HG02870 (cell line): ENCODE measurements at regions not wholly inside any gene's neighbourhood (a gene's known extent, or its start where the extent isn't known, plus 50 kb on each side); places are given as distances from the start of the nearest gene placed in this dataset.
"Not testable (repeated sequence)": the region's sequence is repeated elsewhere in the genome, so short reads cannot be mapped to it uniquely, and the experiment has no call there.

Source experiments
- ATAC-seq: cut with Tn5 transposase; IDR thresholded peaks from one replicate; pipeline ENCODE4 v1.9.1; 2021; ENCODE audit warnings: mild to moderate bottlenecking, moderate library complexity; ENCODE audit not compliant: unreplicated experiment

DNA sequence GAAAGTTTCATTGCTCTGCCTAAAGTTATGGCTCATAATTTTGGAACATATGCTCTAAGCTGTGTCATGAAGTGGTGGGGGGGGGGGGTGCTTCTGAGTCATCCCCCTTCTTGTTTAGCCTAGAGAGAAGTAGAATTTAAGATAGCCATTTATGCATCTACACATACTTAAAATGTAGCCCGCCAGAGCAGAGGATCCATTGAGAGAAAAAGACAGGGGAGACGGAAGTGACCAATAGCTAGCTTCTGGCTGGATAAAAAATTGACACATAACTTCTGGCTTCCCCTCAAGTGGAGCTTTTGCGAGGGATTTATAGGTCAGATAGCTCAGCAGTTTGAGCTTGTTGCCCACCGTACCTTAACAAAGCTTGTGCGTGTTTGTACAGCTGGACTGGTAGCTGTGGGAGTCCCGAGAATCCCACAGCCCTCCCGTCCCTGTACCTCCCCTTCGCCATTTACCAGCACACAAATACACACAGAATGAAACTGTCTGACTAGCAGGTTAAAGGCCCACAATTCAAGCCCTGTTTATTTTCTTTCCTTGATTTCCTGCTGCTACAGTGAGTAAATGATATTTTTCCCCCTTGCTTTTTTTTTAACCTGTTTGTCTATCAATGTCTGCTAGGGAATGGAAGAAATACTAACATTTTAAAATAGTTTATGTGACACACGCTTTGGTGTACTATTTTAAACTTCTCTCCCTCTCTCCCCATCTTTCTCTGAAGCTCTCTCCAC lies 232.6 kb upstream of the FERD3L start:
- ATAC-seq: no peak

- no peak for ATAC-seq
Measured at GRCh38 chr7:19376538-19376937, 231.3 kb upstream of the FERD3L start.

- ATAC-seq: no peak
Measured at GRCh38 chr7:19375976-19376375, 230.8 kb upstream of the FERD3L start.

DNA sequence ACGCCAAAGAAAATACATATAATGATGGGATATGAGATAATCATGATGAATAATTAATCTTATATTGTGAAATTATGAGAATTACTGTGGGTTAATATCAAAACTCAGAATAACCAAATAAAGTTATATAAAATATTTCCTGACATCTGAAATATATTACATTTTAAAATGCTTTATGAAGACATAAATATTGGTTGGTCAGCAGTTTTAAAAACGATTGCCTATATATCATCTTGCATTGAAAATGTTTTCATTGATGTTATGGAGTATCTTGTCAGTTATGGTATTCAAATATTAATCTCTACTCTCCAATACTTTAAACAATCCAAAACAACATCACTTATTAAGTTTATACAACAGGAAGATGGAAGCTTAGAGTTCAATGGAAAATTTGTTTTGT lies 228.1 kb upstream of the FERD3L start:
- no peak for ATAC-seq

DNA sequence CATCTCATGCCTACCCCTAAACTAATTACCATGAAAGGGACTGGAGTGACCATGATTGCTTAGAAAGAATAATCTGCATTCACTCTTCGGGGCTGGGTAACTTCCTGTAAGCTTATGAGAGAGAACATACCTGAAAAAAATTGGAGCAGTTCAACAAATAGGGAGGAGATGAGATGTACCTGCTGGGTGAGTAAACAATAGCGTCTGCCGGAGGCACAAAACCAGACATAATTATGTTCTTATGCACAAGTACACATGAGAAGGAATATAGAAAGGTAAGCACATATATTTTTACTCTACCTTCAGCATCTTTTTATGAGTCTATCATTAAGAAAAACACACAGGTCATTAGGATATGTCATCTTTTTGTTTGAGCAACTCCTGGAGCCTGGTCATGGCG lies 224.6 kb upstream of the FERD3L start:
- no peak for ATAC-seq

DNA sequence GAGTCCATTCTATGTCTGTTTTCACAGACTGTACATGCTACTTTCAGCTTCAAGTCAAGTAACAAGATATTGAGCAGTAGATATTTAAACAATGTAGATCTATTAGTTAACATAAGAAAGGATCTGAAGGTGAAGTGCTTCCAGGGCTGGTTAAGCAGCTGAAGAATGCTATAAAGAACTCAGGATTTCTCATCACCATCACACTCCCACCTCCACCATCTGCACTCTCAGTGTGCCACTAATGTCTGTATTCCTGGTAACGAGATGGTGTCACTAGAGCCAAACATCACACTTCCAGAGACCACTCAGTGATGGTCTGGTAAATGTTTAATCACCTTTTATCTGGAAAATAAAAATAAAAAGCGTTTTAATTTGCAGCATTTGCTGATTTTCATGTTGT lies 224.0 kb upstream of the FERD3L start:
- ATAC-seq: no peak

DNA sequence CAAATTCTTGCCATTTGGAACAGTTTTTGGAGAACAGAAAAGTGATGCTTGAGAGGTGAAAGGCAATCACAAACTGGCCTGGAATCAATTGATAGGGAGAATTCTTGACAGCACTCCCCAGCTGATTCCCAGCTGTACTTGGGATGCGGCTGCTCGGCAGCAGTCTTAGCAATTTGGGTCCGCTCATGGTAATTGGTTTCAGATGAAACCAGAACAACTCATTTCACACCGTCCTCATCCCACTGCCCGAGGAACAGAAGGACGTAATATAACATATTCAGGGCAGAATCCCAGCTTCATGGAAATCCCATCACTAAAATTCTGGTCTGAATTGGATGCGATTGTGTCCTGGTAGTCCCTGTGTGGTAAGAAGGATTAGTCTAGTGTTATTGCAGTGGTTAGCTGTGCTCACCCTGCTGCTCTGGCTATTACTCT lies 223.3 kb upstream of the FERD3L start:
- no peak for ATAC-seq

DNA sequence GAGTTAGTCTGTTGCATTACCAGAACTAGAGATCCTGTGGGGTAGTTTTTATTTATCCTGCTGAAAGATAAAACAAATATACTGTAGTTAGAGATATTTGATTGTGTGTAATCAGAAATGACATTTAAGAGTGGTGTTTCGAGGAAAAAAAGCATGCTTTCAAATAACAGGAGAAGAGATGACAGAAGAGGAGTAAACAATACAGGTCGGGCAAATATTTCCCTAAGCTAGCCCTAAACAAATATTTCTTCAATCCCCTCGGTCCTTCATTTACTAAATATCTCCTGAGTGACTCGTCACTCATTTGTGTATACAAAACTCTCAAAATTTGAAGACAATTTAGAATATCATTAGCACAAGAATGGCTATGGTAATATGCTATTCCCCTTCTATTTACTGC lies 219.7 kb upstream of the FERD3L start:
- ATAC-seq: no peak

DNA sequence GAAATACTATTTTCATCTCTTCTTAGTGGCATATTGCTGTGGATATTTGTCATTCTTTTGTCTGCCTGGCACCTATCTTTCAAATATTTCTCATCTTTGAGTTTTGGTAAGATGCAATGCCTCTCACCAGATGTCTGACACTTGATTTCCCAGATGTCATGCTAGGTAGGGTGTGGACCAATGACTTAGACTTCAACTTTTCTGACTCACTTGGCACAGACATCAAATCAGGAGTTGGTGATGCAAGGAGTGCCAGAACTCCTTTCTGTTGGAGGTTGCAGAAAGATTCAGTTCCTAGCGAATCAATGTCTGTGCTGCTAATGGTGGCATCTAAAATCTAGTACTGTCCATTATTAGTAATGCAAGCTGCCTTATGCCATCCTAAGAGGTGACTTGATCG lies 216.9 kb upstream of the FERD3L start:
- ATAC-seq: no peak

DNA sequence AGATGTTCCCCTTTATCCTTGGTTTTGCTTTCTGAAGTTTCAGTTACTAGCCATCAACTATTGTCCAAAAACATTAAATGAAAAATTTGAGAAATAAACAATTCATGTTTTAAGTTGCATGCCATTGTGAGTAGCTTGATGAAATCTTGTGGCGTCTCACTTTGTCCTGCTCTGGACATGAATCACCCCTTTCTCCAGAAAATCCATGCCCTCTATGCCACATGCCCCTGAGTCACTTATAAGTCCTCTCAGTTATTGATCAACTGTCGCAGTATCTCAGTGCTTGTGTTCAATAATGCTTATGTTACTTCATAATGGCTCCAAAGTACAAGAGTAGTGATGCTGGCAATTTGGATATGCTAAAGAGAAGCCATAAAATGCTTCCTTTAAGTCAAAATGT lies 208.0 kb upstream of the FERD3L start:
- ATAC-seq: no peak

DNA sequence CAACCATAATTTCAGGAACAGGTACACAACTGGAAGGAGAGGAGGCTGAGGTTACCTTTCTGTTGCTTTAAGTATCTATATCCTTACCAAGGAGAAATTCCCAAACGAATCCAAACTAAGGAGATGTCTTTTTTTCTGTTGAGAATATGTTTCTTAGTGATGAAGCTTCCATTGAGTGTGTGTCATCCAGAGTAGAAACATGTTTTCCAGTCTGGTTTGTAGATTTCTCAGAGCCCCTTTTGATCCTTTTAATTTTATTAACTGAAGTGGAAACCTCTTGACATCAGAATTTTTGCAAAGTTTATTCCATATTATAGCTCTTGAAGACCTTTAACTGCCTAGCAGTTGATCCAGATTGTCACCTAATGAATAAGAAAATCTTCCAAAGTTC lies 207.1 kb upstream of the FERD3L start:
- no peak for ATAC-seq

DNA sequence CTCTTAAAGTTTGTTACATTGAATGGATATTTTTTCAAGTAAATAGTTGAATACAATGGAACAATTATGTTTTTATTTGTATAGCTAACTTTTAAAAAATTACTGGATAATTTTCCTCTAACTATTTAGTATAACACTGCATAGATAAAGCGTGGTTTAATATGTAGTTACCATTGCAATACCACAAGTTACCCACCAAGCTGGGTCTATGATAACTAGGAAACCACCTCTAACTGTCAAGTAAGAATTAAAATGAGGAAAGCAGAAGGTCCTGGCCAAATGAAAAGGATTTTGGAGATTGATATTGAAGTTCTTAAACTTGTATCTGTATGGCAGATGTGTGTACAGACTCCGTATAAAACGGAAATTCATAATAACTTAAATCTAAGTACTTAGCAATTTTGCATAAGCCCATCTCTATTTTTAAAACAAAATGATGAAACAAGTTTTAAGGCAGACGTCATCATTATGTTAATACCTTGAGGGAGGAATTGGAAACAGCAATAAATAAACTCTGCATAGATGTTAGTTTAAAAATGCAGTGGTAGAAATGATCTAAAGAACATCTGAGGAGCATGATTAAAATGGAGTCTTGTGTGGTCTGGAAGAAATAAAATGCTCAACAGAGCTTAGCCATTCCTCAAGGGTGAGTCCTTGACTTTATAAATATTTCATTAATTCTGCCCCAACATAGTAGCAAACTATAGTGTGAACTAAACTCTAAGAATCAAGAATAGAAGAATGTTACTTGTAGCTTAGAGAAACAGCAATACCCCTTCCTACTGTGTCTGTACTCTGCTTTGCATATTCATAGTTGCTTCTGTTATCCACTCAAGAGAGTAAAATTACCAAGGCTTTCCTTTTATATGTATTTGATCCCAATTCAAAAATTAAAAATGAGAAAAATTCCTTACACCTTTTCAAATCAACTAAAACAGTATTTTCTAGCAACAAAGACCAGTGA lies 206.4 kb upstream of the FERD3L start:
- ATAC-seq: no peak

DNA sequence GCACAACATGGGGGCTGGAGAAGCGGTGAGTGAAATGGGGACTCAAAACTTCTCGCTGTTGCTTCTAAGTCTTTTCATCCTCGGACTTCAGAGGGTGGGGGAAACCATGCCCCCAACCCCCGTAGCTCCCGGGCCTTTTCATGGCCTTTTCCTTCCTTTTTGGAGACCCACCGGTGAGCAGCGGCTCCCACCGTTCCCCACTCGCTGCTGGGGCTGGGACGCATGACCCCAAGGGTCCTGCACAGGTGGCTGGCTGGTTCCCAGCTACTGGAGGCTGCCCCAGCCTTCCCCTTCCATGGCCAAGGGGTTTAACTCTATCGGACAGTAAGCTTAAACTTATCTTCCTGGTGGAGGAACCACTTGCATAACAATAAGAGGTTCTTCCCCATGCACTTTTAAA lies 194.3 kb upstream of the FERD3L start:
- no peak for ATAC-seq

DNA sequence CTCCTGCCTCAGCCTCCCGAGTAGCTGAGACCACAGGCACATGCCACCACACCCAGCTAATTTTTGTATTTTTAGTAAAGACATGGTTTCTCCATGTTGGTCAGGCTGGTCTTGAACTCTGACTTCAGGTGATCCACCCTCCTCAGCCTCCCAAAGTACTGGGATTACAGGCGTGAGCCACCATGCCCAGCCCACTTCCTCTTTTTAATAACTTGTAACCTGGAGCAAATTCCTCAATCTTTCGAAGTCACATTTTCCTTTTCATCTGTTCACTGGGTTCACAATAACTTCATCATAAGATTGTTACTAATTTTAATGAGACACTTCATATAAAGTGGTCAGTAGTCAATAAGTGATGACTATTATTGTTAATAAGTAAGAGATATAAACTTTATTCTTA lies 193.3 kb upstream of the FERD3L start:
- ATAC-seq: not testable (repeated sequence)

GRCh38 chr7:19336836-19337383 lies 191.7 kb upstream of the FERD3L start:
- no peak for ATAC-seq

DNA sequence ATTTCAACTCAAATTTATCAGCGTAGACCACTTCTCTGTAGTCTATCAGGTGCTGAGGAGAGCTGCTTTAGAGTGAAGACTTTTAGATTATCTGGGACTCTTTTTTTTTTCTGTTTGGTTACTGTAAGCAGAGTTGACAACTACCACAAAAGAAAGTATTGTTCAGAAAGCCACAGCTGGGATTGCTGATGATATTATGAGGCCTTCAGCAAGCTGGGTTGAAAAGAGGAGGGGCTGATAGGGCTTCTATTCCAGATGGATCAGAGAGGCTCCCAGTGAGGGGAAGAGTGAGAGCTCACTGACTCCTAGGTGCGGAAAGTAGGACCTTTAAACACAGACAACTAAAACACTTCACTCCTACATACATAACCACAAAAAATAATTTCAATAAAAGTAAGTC lies 188.5 kb upstream of the FERD3L start:
- no peak for ATAC-seq

GRCh38 chr7:19327018-19327417 lies 181.8 kb upstream of the FERD3L start:
- ATAC-seq: no peak

- ATAC-seq: no peak
Measured at GRCh38 chr7:19322002-19322401, 176.8 kb upstream of the FERD3L start.

- no peak for ATAC-seq
Measured at GRCh38 chr7:19318287-19318686, 173.1 kb upstream of the FERD3L start.

- ATAC-seq: no peak
Measured at GRCh38 chr7:19317461-19317860, 172.2 kb upstream of the FERD3L start.

DNA sequence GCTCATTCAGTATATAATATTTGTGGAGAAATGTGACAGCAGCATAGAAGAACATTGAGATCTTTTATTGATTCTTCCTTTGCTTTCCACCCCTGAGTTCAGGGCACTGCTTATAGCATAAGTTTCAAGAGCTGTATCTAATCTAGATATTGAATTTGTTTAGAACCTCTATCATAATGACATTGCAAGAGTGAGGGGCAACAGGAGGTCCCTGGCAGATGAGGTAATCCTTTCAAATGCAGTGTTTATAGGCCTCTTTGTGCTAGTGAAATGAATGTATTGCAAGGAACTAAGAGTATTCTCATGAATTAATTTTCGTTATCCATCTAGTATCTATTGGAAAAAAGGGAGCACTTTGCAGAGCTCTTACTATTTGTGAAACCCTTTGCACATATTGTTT lies 167.2 kb upstream of the FERD3L start:
- ATAC-seq: no peak

DNA sequence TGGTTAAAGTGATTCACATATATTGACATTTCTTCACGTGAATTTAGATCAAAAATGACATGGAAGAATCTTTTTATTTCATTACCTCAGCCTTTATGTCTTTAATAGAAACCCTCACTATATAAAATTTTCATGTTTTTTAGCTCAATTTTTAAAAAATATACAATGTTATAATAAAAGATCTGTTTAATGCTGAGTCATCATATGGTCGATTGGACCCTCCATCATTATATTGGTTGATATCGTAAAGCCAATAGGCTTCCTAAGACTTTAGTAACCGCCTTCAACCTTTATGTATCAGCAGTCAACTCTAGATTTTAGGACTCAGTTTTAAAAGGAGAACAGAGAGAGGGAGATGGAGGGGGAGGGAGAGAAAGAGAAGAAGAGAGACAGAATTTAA lies 162.3 kb upstream of the FERD3L start:
- no peak for ATAC-seq
